PC-9 (cell line): ENCODE measurements at regions not wholly inside any gene's neighbourhood (a gene's known extent, or its start where the extent isn't known, plus 50 kb on each side); places are given as distances from the start of the nearest gene placed in this dataset.

Experiments
- BruUV-seq: library from RNA; stranded (reverse); fragments of 400-500 nt; replicated peaks from 2 replicates; lab custom pipeline; 2021; lab: Mats Ljungman, UMichigan
- CTCF ChIA-PET: fragments of 300-600 bp; sonication (Branson Sonifier 250); formaldehyde crosslinking; loops from one replicate; lab custom pipeline; 2022; ENCODE audit warnings: antibody characterized with exemption; lab: Charles Lee
- POLR2A ChIA-PET: fragments of 300-600 bp; sonication (Branson Sonifier 250); formaldehyde crosslinking; loops from one replicate; lab custom pipeline; 2022; ENCODE audit warnings: antibody characterized with exemption; ENCODE audit not compliant: unreplicated experiment; lab: Charles Lee
- DNase-seq, 2 experiments: peaks; one replicate each; pipeline versions ENCODE4 v3.0.0 to v3.0.0-alpha.2; 2015 to 2022; ENCODE audit warnings: mixed read lengths in 1 of 2
- H2AFZ ChIP-seq: fragments of 200-600 bp; sonication (generic); 2 replicates; pipeline ENCODE4 v1.8.1; 2017; ENCODE audit warnings: antibody characterized with exemption
- H3F3A ChIP-seq: fragments of 200-600 bp; sonication (generic); 2 replicates; pipeline ENCODE4 v1.8.1; 2017; ENCODE audit warnings: antibody characterized with exemption, mild to moderate bottlenecking, low read depth; ENCODE audit not compliant: insufficient read depth
- H3K27ac ChIP-seq: fragments of 200-600 bp; sonication (generic); 2 replicates; pipeline ENCODE4 v1.6.1; 2016; ENCODE audit warnings: mixed run types
- H3K27me3 ChIP-seq: fragments of 200-600 bp; sonication (generic); 2 replicates; pipeline ENCODE4 v1.6.1; 2016; ENCODE audit warnings: low read depth, mixed run types; ENCODE audit not compliant: insufficient read depth
- H3K36me3 ChIP-seq: fragments of 200-600 bp; sonication (generic); 2 replicates; pipeline ENCODE4 v1.6.1; 2016; ENCODE audit warnings: low read depth, mixed run types
- H3K4me1 ChIP-seq: fragments of 200-600 bp; sonication (generic); replicated peaks from 2 replicates; pipeline ENCODE4 v1.6.1; 2016; ENCODE audit warnings: mixed run types; ENCODE audit not compliant: insufficient read depth
- H3K4me2 ChIP-seq: fragments of 200-600 bp; sonication (generic); 2 replicates; pipeline ENCODE4 v1.6.1; 2017; ENCODE audit warnings: mixed run types
- H3K4me3 ChIP-seq: fragments of 200-600 bp; sonication (generic); 2 replicates; pipeline ENCODE4 v1.6.1; 2016; ENCODE audit warnings: mixed run types
- H3K79me2 ChIP-seq: fragments of 200-600 bp; sonication (generic); 2 replicates; pipeline ENCODE4 v1.6.1; 2017; ENCODE audit warnings: low read depth, mixed run types
- H3K9me2 ChIP-seq: fragments of 200-600 bp; sonication (generic); 2 replicates; pipeline ENCODE4 v1.8.1; 2017; ENCODE audit warnings: mild to moderate bottlenecking; ENCODE audit not compliant: insufficient read depth
- H3K9me3 ChIP-seq: fragments of 200-600 bp; sonication (generic); 2 replicates; pipeline ENCODE4 v1.8.1; 2016; ENCODE audit warnings: low read depth; ENCODE audit not compliant: insufficient read depth
- H4K20me1 ChIP-seq: fragments of 200-600 bp; sonication (generic); 2 replicates; pipeline ENCODE4 v1.8.1; 2017; ENCODE audit not compliant: insufficient read depth
- CTCF ChIP-seq: fragments of 200-600 bp; sonication (generic); conservative IDR thresholded peaks from 2 replicates; pipeline ENCODE4 v1.6.1; 2017; ENCODE audit warnings: mixed run types, antibody characterized with exemption, mild to moderate bottlenecking, moderate library complexity
- EZH2 ChIP-seq: fragments of 200-600 bp; sonication (generic); IDR thresholded peaks from 2 replicates; pipeline ENCODE4 v1.8.0; 2017; ENCODE audit warnings: antibody characterized with exemption, low read depth
- intact Hi-C: fragments of 100-400 bp; cut with micrococcal nuclease; formaldehyde crosslinking; loops from one replicate; pipeline ENCODE4 v1.10.0; 2022; ENCODE audit not compliant: unreplicated experiment

GRCh38 chr6:121857551-121857950 is 422.1 kb downstream of the GJA1 start:
- DNase-seq, result no peak
- POLR2A ChIA-PET, result no interaction called here
- H3K9me2 ChIP-seq, result no peaks in the 10 kb centered on the region; the same call in 1 of the 2 replicates

GRCh38 chr6:121858310-121858709 is 422.9 kb downstream of the GJA1 start:
- Histone ChIP-seq H3K36me3 (no peaks in the 10 kb centered on the region), H3K27ac (no peak overlapping the region), H4K20me1 (no peaks in the 10 kb centered on the region), H3K4me2 (no peak overlapping the region), H3K27me3 (no peaks in the 10 kb centered on the region), H3K4me3 (no peak overlapping the region), H3K79me2 (no peaks in the 10 kb centered on the region), H3K4me1 (no peaks in the 10 kb centered on the region), H3F3A (no peaks in the 10 kb centered on the region), H2AFZ (no peak overlapping the region), H3K9me2 (no peaks in the 10 kb centered on the region; the same call in 1 of the 2 replicates), H3K9me3 (no peaks in the 10 kb centered on the region; the same call in 1 of the 2 replicates)
- intact Hi-C loops, result no loop called here
- ChIA-PET POLR2A (no interaction called here), CTCF (no interaction called here)
- no peak for TF ChIP-seq EZH2
- TF ChIP-seq CTCF, result no peak
- no peak for DNase-seq
- BruUV-seq, result no TSS peak

More at GRCh38 chr6:121857551-121857950, 422.1 kb downstream of the GJA1 start:
- Histone ChIP-seq H3K79me2 (no peaks in the 10 kb centered on the region), H4K20me1 (no peaks in the 10 kb centered on the region), H3K4me3 (no peak overlapping the region), H3K27me3 (no peaks in the 10 kb centered on the region), H3K4me2 (no peak overlapping the region), H3K27ac (no peak overlapping the region), H2AFZ (no peak overlapping the region), H3K4me1 (no peaks in the 10 kb centered on the region), H3K9me3 (no peaks in the 10 kb centered on the region), H3K36me3 (no peaks in the 10 kb centered on the region), H3F3A (no peaks in the 10 kb centered on the region)
- no TSS peak for BruUV-seq
- intact Hi-C loops, result no loop called here
- CTCF ChIA-PET, result no interaction called here
- TF ChIP-seq CTCF (no peak), EZH2 (no peak)

GRCh38 chr6:121858986-121859385 is 423.5 kb downstream of the GJA1 start:
- no peak for TF ChIP-seq EZH2
- no peak for TF ChIP-seq CTCF

More at GRCh38 chr6:121858986-121859385, 423.5 kb downstream of the GJA1 start:
- H3K79me2 ChIP-seq, result no peaks in the 10 kb centered on the region
- no peak overlapping the region for H3K4me2 ChIP-seq
- no peaks in the 10 kb centered on the region; the same call in 1 of the 2 replicates for H3K9me2 ChIP-seq
- no peak overlapping the region for H3K27ac ChIP-seq
- CTCF ChIA-PET, result no interaction called here
- no peaks in the 10 kb centered on the region; the same call in 1 of the 2 replicates for H3K9me3 ChIP-seq
- BruUV-seq, result no TSS peak
- no peaks in the 10 kb centered on the region for H3F3A ChIP-seq
- no peak overlapping the region for H2AFZ ChIP-seq
- no peaks in the 10 kb centered on the region for H3K36me3 ChIP-seq
- H3K27me3 ChIP-seq, result no peaks in the 10 kb centered on the region
- POLR2A ChIA-PET, result no interaction called here
- no peak for DNase-seq
- no peaks in the 10 kb centered on the region for H4K20me1 ChIP-seq
- no peaks in the 10 kb centered on the region for H3K4me1 ChIP-seq
- H3K4me3 ChIP-seq, result no peak overlapping the region
- intact Hi-C loops, result no loop called here
